PC-3 (cell line): ENCODE measurements at regions not wholly inside any gene's neighbourhood (a gene's known extent, or its start where the extent isn't known, plus 50 kb on each side); places are given as distances from the start of the nearest gene placed in this dataset.

ENCODE experiments used
- ATAC-seq: fragments of 200-7000 bp; cut with Tn5 transposase; 2 replicates; pipeline ENCODE4 v1.9.1; 2020; ENCODE audit warnings: mild to moderate bottlenecking, moderate library complexity
- BruUV-seq: library from RNA; stranded (reverse); fragments of 400-500 nt; replicated peaks from 2 replicates; lab custom pipeline; 2021; lab: Mats Ljungman, UMichigan
- CTCF ChIA-PET: fragments of 300-600 bp; sonication (Branson Sonifier 250); formaldehyde crosslinking; loops from one replicate; lab custom pipeline; 2022; ENCODE audit warnings: antibody characterized with exemption; lab: Charles Lee
- POLR2A ChIA-PET: fragments of 300-600 bp; sonication (Branson Sonifier 250); formaldehyde crosslinking; loops from one replicate; lab custom pipeline; 2022; ENCODE audit warnings: antibody characterized with exemption; ENCODE audit not compliant: unreplicated experiment; lab: Charles Lee
- DNase-seq: peaks from one replicate; pipeline ENCODE4 v3.0.0-alpha.2; 2015
- H2AFZ ChIP-seq: fragments of 300-600 bp; sonication (generic); 2 replicates; pipeline ENCODE4 v1.6.0; 2016; ENCODE audit warnings: antibody characterized with exemption, low read length
- H3F3A ChIP-seq: fragments of 300-600 bp; sonication (generic); one replicate; pipeline ENCODE4 v1.6.0; 2017; ENCODE audit warnings: antibody characterized with exemption, low read length, control low read depth, mild to moderate bottlenecking; ENCODE audit not compliant: unreplicated experiment
- H3K27ac ChIP-seq: fragments of 300-600 bp; sonication (generic); 2 replicates; pipeline ENCODE4 v1.5.1; 2016; ENCODE audit warnings: mild to moderate bottlenecking, low read length
- H3K27me3 ChIP-seq: fragments of 300-600 bp; sonication (generic); 2 replicates; pipeline ENCODE4 v1.6.1; 2016; ENCODE audit warnings: low read length, mixed read lengths
- H3K36me3 ChIP-seq: fragments of 300-600 bp; sonication (generic); 2 replicates; pipeline ENCODE4 v1.6.1; 2016; ENCODE audit warnings: low read depth, mixed run types, low read length, mixed read lengths
- H3K4me1 ChIP-seq: fragments of 300-600 bp; sonication (generic); 2 replicates; pipeline ENCODE4 v1.5.1; 2016; ENCODE audit warnings: low read length; ENCODE audit not compliant: insufficient read depth
- H3K4me2 ChIP-seq: fragments of 300-600 bp; sonication (generic); 2 replicates; pipeline ENCODE4 v1.6.0; 2016; ENCODE audit warnings: low read length
- H3K4me3 ChIP-seq: fragments of 300-600 bp; sonication (generic); 2 replicates; pipeline ENCODE4 v1.5.1; 2016; ENCODE audit warnings: mild to moderate bottlenecking, low read length, mixed read lengths
- H3K79me2 ChIP-seq: fragments of 300-600 bp; sonication (generic); 2 replicates; pipeline ENCODE4 v1.6.1; 2017; ENCODE audit warnings: low read length, mixed read lengths
- H3K9ac ChIP-seq: fragments of 300-600 bp; sonication (generic); 2 replicates; pipeline ENCODE4 v1.6.0; 2016; ENCODE audit warnings: mild to moderate bottlenecking, low read length
- H3K9me2 ChIP-seq: fragments of 300-600 bp; sonication (generic); replicated peaks from 2 replicates; pipeline ENCODE4 v1.6.1; 2016; ENCODE audit warnings: mixed run types, low read length, mixed read lengths
- H3K9me3 ChIP-seq: fragments of 300-600 bp; sonication (generic); 2 replicates; pipeline ENCODE4 v1.6.1; 2016; ENCODE audit warnings: low read length, mixed read lengths
- H4K20me1 ChIP-seq: fragments of 300-600 bp; sonication (generic); 2 replicates; pipeline ENCODE4 v1.6.1; 2016; ENCODE audit warnings: low read length, mixed read lengths
- EZH2 ChIP-seq: fragments of 300-600 bp; sonication (generic); IDR thresholded peaks from one replicate; pipeline ENCODE4 v1.6.1; 2017; ENCODE audit warnings: antibody characterized with exemption, mild to moderate bottlenecking, low read length; ENCODE audit not compliant: unreplicated experiment
- EZH2phosphoT487 ChIP-seq: fragments of 300-600 bp; sonication (generic); IDR thresholded peaks from 2 replicates; pipeline ENCODE4 v1.6.1; 2018; ENCODE audit warnings: mild to moderate bottlenecking, antibody characterized with exemption, low read length, borderline replicate concordance
- intact Hi-C: fragments of 100-400 bp; cut with micrococcal nuclease; formaldehyde crosslinking; loops from 2 replicates; pipeline ENCODE4 v1.9.0; 2023
- TF ChIP-seq, protein P1 (sequence below): fragments of 300-600 bp; sonication (generic); conservative IDR thresholded peaks from 2 replicates; pipeline ENCODE4 v1.5.1; 2017; ENCODE audit warnings: antibody characterized with exemption, low read depth, mild to moderate bottlenecking, low read length

DNA sequence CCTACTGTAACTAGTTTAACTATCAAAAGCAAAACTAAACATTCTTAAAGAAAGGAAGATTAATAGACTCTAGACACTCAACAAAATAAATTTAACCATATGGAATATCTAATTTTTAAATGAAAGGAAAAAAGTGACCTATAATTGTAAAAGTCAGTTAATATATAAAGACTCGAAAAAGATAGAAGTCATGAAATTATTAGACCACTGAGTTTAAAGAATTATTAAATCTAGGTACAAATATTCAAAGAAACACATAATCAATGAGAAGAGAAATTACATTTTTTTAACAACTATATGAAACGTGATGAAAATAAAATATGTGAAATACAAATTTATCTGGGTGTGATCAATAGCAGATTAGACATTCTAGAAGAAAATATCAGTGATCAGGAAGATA is 706.8 kb upstream of the PCDH20 start:
- no peaks in the 10 kb centered on the region for H3F3A ChIP-seq
- POLR2A ChIA-PET: no interaction called here

GRCh38 chr13:62119739-62120700 is 704.4 kb upstream of the PCDH20 start:
- ChIA-PET POLR2A (no interaction called here), CTCF (interaction anchor here (1.4 kb wide), 1 partner anchor 238 kb away, joined by 6 read pairs; no protein-coding TSS in a partner anchor)
- BruUV-seq: no TSS peak
- Histone ChIP-seq H3F3A (no peaks in the 10 kb centered on the region), H3K79me2 (no peaks in the 10 kb centered on the region), H3K4me1 (no peaks in the 10 kb centered on the region), H3K27ac (no peak overlapping the region), H2AFZ (no peak overlapping the region), H3K4me3 (no peak overlapping the region), H3K27me3 (no peaks in the 10 kb centered on the region), H3K9me3 (no peaks in the 10 kb centered on the region), H3K36me3 (no peaks in the 10 kb centered on the region), H3K9ac (no peak overlapping the region), H3K4me2 (no peak overlapping the region), H3K9me2 (no peaks in the 10 kb centered on the region), H4K20me1 (no peaks in the 10 kb centered on the region)
- DNase-seq (peak; percentile 31), ATAC-seq (no peak)
- intact Hi-C loops: loop anchor here (1.0 kb wide), 2 partner anchors 106 to 238 kb away; no protein-coding TSS in a partner anchor
- TF ChIP-seq, protein P1, sequence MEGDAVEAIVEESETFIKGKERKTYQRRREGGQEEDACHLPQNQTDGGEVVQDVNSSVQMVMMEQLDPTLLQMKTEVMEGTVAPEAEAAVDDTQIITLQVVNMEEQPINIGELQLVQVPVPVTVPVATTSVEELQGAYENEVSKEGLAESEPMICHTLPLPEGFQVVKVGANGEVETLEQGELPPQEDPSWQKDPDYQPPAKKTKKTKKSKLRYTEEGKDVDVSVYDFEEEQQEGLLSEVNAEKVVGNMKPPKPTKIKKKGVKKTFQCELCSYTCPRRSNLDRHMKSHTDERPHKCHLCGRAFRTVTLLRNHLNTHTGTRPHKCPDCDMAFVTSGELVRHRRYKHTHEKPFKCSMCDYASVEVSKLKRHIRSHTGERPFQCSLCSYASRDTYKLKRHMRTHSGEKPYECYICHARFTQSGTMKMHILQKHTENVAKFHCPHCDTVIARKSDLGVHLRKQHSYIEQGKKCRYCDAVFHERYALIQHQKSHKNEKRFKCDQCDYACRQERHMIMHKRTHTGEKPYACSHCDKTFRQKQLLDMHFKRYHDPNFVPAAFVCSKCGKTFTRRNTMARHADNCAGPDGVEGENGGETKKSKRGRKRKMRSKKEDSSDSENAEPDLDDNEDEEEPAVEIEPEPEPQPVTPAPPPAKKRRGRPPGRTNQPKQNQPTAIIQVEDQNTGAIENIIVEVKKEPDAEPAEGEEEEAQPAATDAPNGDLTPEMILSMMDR: peak; percentile 53; the same call in 1 of the 2 replicates
- no peak for TF ChIP-seq EZH2

More for the DNA sequence above, 706.8 kb upstream of the PCDH20 start:
- Histone ChIP-seq H3K27me3 (no peaks in the 10 kb centered on the region), H3K79me2 (no peaks in the 10 kb centered on the region), H3K4me1 (no peaks in the 10 kb centered on the region), H3K4me3 (no peak overlapping the region), H3K36me3 (no peaks in the 10 kb centered on the region), H4K20me1 (no peaks in the 10 kb centered on the region), H3K27ac (no peak overlapping the region), H3K9ac (no peak overlapping the region), H2AFZ (no peak overlapping the region), H3K4me2 (no peak overlapping the region), H3K9me2 (no peaks in the 10 kb centered on the region), H3K9me3 (no peaks in the 10 kb centered on the region)
- no peak for TF ChIP-seq EZH2
- no peak for TF ChIP-seq EZH2phosphoT487
- TF ChIP-seq, protein P1: no peak
- no peak for ATAC-seq
- no peak for DNase-seq
- CTCF ChIA-PET: no interaction called here
- intact Hi-C loops: no loop called here
- BruUV-seq: no TSS peak

DNA sequence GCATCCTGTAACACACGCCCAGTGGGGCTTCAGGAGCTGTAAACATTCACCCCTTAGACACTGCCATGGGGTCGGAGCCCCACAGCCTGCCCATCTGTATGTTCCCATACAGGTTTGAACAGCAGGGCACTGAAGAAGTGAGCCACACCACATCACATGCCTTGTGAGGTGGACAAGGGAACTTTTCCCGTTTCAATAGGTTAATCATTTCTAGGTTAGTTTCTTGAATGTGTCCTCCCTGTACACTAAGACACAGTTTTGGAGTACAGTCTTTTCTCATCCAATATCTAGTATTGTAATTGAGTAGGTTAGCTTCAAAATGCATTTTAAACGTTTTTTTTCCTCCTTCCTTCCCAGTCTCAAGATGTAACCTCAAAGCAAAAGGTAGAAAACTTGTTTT is 700.2 kb upstream of the PCDH20 start:
- ChIA-PET CTCF (no interaction called here), POLR2A (no interaction called here)
- no peak overlapping the region for H3K27ac ChIP-seq
- no peaks in the 10 kb centered on the region for H3F3A ChIP-seq
- no peak overlapping the region for H3K4me2 ChIP-seq
- ATAC-seq (no peak), DNase-seq (no peak)
- no TSS peak for BruUV-seq
- H2AFZ ChIP-seq: no peak overlapping the region
- no peak overlapping the region for H3K9ac ChIP-seq
- no peaks in the 10 kb centered on the region for H4K20me1 ChIP-seq
- intact Hi-C loops: no loop called here
- no peak overlapping the region for H3K4me3 ChIP-seq
- H3K9me2 ChIP-seq: no peaks in the 10 kb centered on the region
- H3K36me3 ChIP-seq: no peaks in the 10 kb centered on the region
- no peaks in the 10 kb centered on the region for H3K79me2 ChIP-seq
- no peaks in the 10 kb centered on the region for H3K4me1 ChIP-seq
- H3K27me3 ChIP-seq: no peaks in the 10 kb centered on the region
- no peaks in the 10 kb centered on the region for H3K9me3 ChIP-seq
- TF ChIP-seq EZH2phosphoT487 (no peak), EZH2 (no peak)
- TF ChIP-seq, protein P1: no peak
